Activated CD4-positive, alpha-beta T cell treated with anti-CD3 and anti-CD28 coated beads, Interleukin-2, amount 10 ng/mL, durations not matched to agents 24 days and 14 days (primary cell): ENCODE measurements at regions not wholly inside any gene's neighbourhood (a gene's known extent, or its start where the extent isn't known, plus 50 kb on each side); places are given as distances from the start of the nearest gene placed in this dataset.

ENCODE experiments used
- DNase-seq: peaks from one replicate; pipeline ENCODE4 v3.0.0; 2022
- H3K27ac Mint-ChIP-seq: one replicate; pipeline ENCODE4 v1.8.0; 2022; ENCODE audit warnings: mild to moderate bottlenecking, mixed read lengths
- H3K27me3 Mint-ChIP-seq: one replicate; pipeline ENCODE4 v1.8.0; 2022; ENCODE audit warnings: mixed read lengths
- H3K36me3 Mint-ChIP-seq: one replicate; pipeline ENCODE4 v1.8.0; 2022; ENCODE audit warnings: low read depth, mild to moderate bottlenecking, mixed read lengths
- H3K4me1 Mint-ChIP-seq: one replicate; pipeline ENCODE4 v1.8.0; 2021; ENCODE audit warnings: mixed read lengths
- H3K4me3 Mint-ChIP-seq: one replicate; pipeline ENCODE4 v1.8.0; 2022; ENCODE audit warnings: mild to moderate bottlenecking, moderate library complexity, mixed read lengths
- H3K9me3 Mint-ChIP-seq: one replicate; pipeline ENCODE4 v1.8.0; 2021; ENCODE audit warnings: mixed read lengths
- intact Hi-C: fragments of 100-400 bp; cut with micrococcal nuclease; formaldehyde crosslinking; loops from one replicate; pipeline ENCODE4 v1.15.1; 2023

GRCh38 chr16:18013863-18014262, 322.7 kb downstream of the NPIPA8 start:
- no peaks in the 10 kb centered on the region for H3K36me3 Mint-ChIP-seq
- intact Hi-C loops, result no loop called here
- H3K27me3 Mint-ChIP-seq, result no peaks in the 10 kb centered on the region
- no peak overlapping the region for H3K27ac Mint-ChIP-seq
- H3K9me3 Mint-ChIP-seq, result no peaks in the 10 kb centered on the region
- H3K4me1 Mint-ChIP-seq, result no peaks in the 10 kb centered on the region
- DNase-seq, result no peak
- H3K4me3 Mint-ChIP-seq, result no peak overlapping the region

- intact Hi-C loops, result no loop called here
- Mint-ChIP-seq H3K9me3 (no peaks in the 10 kb centered on the region), H3K27me3 (no peaks in the 10 kb centered on the region), H3K4me3 (no peak overlapping the region), H3K36me3 (no peaks in the 10 kb centered on the region), H3K27ac (no peak overlapping the region), H3K4me1 (no peaks in the 10 kb centered on the region)
- no peak for DNase-seq
Observed at GRCh38 chr16:18008356-18008755, 328.2 kb downstream of the NPIPA8 start.

- no peaks in the 10 kb centered on the region for H3K4me1 Mint-ChIP-seq
- H3K27me3 Mint-ChIP-seq, result no peaks in the 10 kb centered on the region
- no peak overlapping the region for H3K27ac Mint-ChIP-seq
- peaks cover 3% of the 10 kb centered on the region for H3K9me3 Mint-ChIP-seq
- no peak for DNase-seq
- H3K36me3 Mint-ChIP-seq, result no peaks in the 10 kb centered on the region
- H3K4me3 Mint-ChIP-seq, result no peak overlapping the region
- intact Hi-C loops, result no loop called here
Observed at GRCh38 chr16:18003033-18003432, 333.5 kb downstream of the NPIPA8 start.

DNA sequence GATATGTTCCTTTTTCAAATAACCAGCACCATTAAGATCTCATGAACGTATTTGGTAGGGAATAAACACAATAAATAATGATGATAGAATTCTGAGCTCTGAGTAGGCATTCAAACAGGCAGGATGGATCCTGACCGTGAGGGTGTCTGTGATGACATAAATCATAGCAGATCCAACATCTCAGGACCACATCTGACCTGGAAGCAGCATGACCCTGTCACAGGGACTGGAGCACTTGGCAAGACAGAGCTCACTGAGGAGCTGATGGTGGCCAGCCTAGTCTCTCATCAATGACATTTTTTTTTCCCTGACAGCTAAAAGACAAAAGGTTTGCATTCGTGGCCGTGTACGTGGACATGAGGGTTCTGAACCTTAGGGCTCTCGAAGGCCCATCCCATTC, 337.5 kb downstream of the NPIPA8 start:
- intact Hi-C loops, result no loop called here
- H3K4me3 Mint-ChIP-seq, result no peak overlapping the region
- H3K9me3 Mint-ChIP-seq, result peaks cover 3% of the 10 kb centered on the region
- H3K27me3 Mint-ChIP-seq, result no peaks in the 10 kb centered on the region
- DNase-seq, result no peak
- H3K36me3 Mint-ChIP-seq, result no peaks in the 10 kb centered on the region
- H3K4me1 Mint-ChIP-seq, result no peaks in the 10 kb centered on the region
- no peak overlapping the region for H3K27ac Mint-ChIP-seq

DNA sequence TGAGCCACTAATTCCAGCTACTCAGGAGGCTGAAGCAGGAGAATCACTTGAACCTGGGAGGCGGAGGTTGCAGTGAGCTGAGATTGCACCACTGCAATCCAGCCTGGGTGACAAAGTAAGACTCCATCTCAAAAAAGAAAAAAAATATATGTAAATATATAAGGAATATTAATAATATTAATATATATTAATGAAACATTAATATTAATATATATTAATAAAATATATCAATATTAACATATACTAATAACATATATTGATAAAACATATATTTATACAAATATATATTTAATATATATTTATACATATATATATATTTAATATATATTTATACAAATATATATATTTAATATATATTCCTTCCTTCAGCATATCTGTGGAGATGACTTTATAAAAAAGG, 338.0 kb downstream of the NPIPA8 start:
- peaks cover 3% of the 10 kb centered on the region for H3K9me3 Mint-ChIP-seq
- no peak overlapping the region for H3K27ac Mint-ChIP-seq

DNA sequence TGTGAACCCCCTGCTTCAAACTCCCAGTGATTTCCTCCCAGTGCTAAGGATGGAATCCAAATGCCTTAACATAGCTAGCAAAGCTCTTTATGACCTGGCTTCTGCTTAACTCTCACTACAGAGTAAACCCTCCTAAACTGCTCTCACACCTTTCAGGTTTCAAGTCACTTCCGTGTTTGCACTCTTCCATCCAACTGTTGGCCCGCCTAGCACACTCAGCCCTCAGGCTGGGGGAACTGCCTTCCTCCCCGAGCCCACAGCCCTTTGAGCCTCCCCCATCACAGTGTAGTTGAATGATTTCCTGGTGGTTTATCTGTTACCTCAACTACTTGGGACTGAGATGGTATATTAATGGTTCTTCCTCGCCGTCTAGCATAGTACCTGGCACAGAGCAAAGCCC, 342.5 kb downstream of the NPIPA8 start:
- H3K36me3 Mint-ChIP-seq, result no peaks in the 10 kb centered on the region
- H3K9me3 Mint-ChIP-seq, result no peaks in the 10 kb centered on the region
- intact Hi-C loops, result no loop called here
- H3K4me1 Mint-ChIP-seq, result no peaks in the 10 kb centered on the region
- no peaks in the 10 kb centered on the region for H3K27me3 Mint-ChIP-seq
- H3K4me3 Mint-ChIP-seq, result no peak overlapping the region
- H3K27ac Mint-ChIP-seq, result no peak overlapping the region
- DNase-seq, result no peak

More for the DNA sequence above, 338.0 kb downstream of the NPIPA8 start:
- intact Hi-C loops, result no loop called here
- no peak for DNase-seq
- Mint-ChIP-seq H3K27me3 (no peaks in the 10 kb centered on the region), H3K4me1 (no peaks in the 10 kb centered on the region), H3K4me3 (no peak overlapping the region), H3K36me3 (no peaks in the 10 kb centered on the region)

DNA sequence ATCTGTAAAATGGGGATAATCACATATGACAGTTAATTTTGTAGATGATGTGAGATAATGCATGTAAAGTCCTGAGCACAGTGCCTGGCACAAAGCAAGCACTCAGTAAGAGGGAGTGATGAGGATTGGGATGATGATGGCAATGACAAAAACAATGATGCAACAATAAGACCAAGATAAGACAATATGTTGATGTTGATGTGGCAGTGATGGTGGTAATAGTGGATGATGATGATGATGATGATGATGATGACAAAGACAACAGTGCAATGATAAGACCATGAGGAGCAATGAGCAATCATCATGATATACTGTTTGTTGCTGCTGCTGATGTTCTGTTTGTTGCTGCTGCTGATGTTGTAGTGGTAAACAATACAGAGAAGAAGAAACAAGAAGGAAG, 344.1 kb downstream of the NPIPA8 start:
- H3K4me3 Mint-ChIP-seq, result no peak overlapping the region
- no peaks in the 10 kb centered on the region for H3K27me3 Mint-ChIP-seq
- H3K9me3 Mint-ChIP-seq, result no peaks in the 10 kb centered on the region
- intact Hi-C loops, result no loop called here
- no peak overlapping the region for H3K27ac Mint-ChIP-seq
- no peak for DNase-seq
- H3K4me1 Mint-ChIP-seq, result no peaks in the 10 kb centered on the region
- no peaks in the 10 kb centered on the region for H3K36me3 Mint-ChIP-seq

- intact Hi-C loops, result no loop called here
- Mint-ChIP-seq H3K27ac (no peak overlapping the region), H3K36me3 (no peaks in the 10 kb centered on the region), H3K27me3 (no peaks in the 10 kb centered on the region), H3K4me1 (no peaks in the 10 kb centered on the region), H3K4me3 (no peak overlapping the region), H3K9me3 (no peaks in the 10 kb centered on the region)
- DNase-seq, result no peak
Observed at GRCh38 chr16:17989255-17989654, 347.3 kb downstream of the NPIPA8 start.

DNA sequence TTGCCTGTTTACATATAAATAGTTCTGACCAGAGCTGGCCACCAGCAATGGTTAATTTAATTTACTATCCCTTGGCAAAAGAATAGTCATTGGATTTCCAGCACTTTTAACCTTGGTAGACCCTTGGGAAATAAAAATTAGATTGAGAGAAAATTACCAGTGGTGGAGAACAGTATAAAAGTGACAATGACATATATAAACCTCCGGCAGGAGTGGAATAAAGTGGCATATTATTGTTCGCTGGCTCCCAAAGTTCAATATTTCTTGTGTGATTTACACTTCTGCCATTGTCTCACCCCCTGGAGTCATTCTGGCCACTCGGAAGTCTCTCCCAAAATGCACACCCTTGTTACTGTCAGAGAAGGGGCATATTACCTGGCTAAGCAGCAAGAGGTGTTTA, 347.7 kb downstream of the NPIPA8 start:
- Mint-ChIP-seq H3K36me3 (no peaks in the 10 kb centered on the region), H3K27me3 (no peaks in the 10 kb centered on the region), H3K4me1 (no peaks in the 10 kb centered on the region), H3K27ac (no peak overlapping the region), H3K9me3 (no peaks in the 10 kb centered on the region), H3K4me3 (no peak overlapping the region)
- DNase-seq, result no peak
- intact Hi-C loops, result no loop called here

- Mint-ChIP-seq H3K4me1 (no peaks in the 10 kb centered on the region), H3K36me3 (no peaks in the 10 kb centered on the region), H3K27ac (no peak overlapping the region), H3K27me3 (no peaks in the 10 kb centered on the region), H3K9me3 (no peaks in the 10 kb centered on the region), H3K4me3 (no peak overlapping the region)
- no peak for DNase-seq
- intact Hi-C loops, result no loop called here
Observed at GRCh38 chr16:17986991-17987390, 349.5 kb downstream of the NPIPA8 start.

GRCh38 chr16:17984810-17985209, 351.7 kb downstream of the NPIPA8 start:
- no peaks in the 10 kb centered on the region for H3K27me3 Mint-ChIP-seq
- no peak overlapping the region for H3K4me3 Mint-ChIP-seq
- DNase-seq, result no peak
- no peak overlapping the region for H3K27ac Mint-ChIP-seq
- no peaks in the 10 kb centered on the region for H3K4me1 Mint-ChIP-seq
- intact Hi-C loops, result no loop called here
- H3K36me3 Mint-ChIP-seq, result no peaks in the 10 kb centered on the region
- H3K9me3 Mint-ChIP-seq, result no peaks in the 10 kb centered on the region

GRCh38 chr16:17983847-17984639, 352.5 kb downstream of the NPIPA8 start:
- intact Hi-C loops, result no loop called here
- Mint-ChIP-seq H3K36me3 (no peaks in the 10 kb centered on the region), H3K4me3 (no peak overlapping the region), H3K27ac (no peak overlapping the region), H3K4me1 (no peaks in the 10 kb centered on the region), H3K9me3 (no peaks in the 10 kb centered on the region), H3K27me3 (no peaks in the 10 kb centered on the region)
- no peak for DNase-seq

GRCh38 chr16:17983114-17983513, 353.4 kb downstream of the NPIPA8 start:
- no peaks in the 10 kb centered on the region for H3K4me1 Mint-ChIP-seq
- intact Hi-C loops, result no loop called here
- H3K27ac Mint-ChIP-seq, result no peak overlapping the region
- no peak for DNase-seq
- no peaks in the 10 kb centered on the region for H3K27me3 Mint-ChIP-seq
- H3K4me3 Mint-ChIP-seq, result no peak overlapping the region
- no peaks in the 10 kb centered on the region for H3K36me3 Mint-ChIP-seq
- no peaks in the 10 kb centered on the region for H3K9me3 Mint-ChIP-seq

DNA sequence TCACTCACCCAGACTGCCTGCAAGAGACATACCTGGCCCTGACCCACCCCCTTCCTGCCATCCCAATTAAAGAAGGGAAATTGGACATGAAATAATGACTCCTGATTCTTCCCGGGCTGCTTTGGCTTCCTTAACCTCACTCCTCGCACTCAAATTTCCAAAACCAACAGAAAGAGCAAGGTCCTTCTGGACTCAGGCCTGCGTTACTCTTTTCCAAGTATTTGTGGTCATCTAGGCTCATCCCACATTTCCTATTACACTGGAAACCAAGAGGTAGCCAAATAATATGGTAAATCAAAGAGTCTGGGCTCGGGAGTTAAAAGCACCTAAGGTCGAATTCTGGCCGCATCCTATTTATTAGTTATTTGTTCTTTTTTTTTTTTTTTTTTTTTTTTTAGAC, 359.3 kb downstream of the NPIPA8 start:
- no peaks in the 10 kb centered on the region for H3K36me3 Mint-ChIP-seq
- no peaks in the 10 kb centered on the region for H3K9me3 Mint-ChIP-seq
- DNase-seq, result no peak
- intact Hi-C loops, result no loop called here
- no peaks in the 10 kb centered on the region for H3K4me1 Mint-ChIP-seq
- H3K27me3 Mint-ChIP-seq, result no peaks in the 10 kb centered on the region
- no peak overlapping the region for H3K27ac Mint-ChIP-seq
- H3K4me3 Mint-ChIP-seq, result no peak overlapping the region

DNA sequence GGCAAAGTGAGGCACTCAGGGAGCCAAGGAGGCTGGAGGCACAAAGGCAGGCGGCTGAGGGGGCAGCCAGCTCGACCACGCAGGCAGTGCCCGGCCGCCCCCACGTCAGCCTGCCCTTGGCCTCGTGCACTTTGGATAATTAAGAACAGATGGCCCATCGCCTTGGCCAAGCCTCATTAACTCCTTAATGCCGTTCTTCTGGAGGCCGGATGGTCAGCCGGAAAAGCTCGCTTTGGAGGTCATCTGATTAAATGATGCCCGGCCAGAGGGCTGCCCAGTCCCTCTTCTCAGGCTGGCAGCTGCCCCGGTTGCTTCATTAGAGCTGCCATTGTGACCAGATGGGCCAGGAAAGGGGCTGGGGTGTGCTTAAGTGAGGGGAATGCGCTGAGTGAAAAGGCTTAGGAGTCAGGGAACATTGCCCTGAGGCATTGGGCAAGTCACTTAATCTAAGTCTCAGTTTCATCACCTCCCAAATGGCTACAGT, 364.0 kb downstream of the NPIPA8 start:
- no peaks in the 10 kb centered on the region for H3K9me3 Mint-ChIP-seq
- no peak overlapping the region for H3K4me3 Mint-ChIP-seq
- H3K36me3 Mint-ChIP-seq, result no peaks in the 10 kb centered on the region
- intact Hi-C loops, result no loop called here
- no peaks in the 10 kb centered on the region for H3K4me1 Mint-ChIP-seq
- no peak overlapping the region for H3K27ac Mint-ChIP-seq
- DNase-seq, result no peak
- H3K27me3 Mint-ChIP-seq, result no peaks in the 10 kb centered on the region
